OCI-LY1 (cell line): ENCODE measurements at regions not wholly inside any gene's neighbourhood (a gene's known extent, or its start where the extent isn't known, plus 50 kb on each side); places are given as distances from the start of the nearest gene placed in this dataset.

Experiments
- H2AFZ ChIP-seq: fragments of 200-600 bp; sonication (generic), shearing (Covaris generic); 2 replicates; pipeline ENCODE4 v1.6.0; 2014; ENCODE audit warnings: antibody characterized with exemption, mild to moderate bottlenecking, low read length
- H3F3A ChIP-seq: fragments of 200-600 bp; sonication (generic), shearing (Covaris generic); 2 replicates; pipeline ENCODE4 v1.6.0; 2014; ENCODE audit warnings: mild to moderate bottlenecking, antibody characterized with exemption, low read length, moderate library complexity; ENCODE audit not compliant: insufficient read depth
- H3K27ac ChIP-seq: fragments of 200-600 bp; sonication (generic); 2 replicates; pipeline ENCODE4 v1.5.1; 2014; ENCODE audit warnings: low read length, mixed run types, mild to moderate bottlenecking, low read depth; ENCODE audit not compliant: poor library complexity, severe bottlenecking
- H3K27me3 ChIP-seq: fragments of 200-600 bp; sonication (generic); 2 replicates; pipeline ENCODE4 v1.6.0; 2014; ENCODE audit warnings: antibody characterized with exemption, mild to moderate bottlenecking, low read length, moderate library complexity; ENCODE audit not compliant: insufficient read depth
- H3K36me3 ChIP-seq: fragments of 200-600 bp; sonication (generic); 2 replicates; pipeline ENCODE4 v1.6.1; 2014; ENCODE audit warnings: mild to moderate bottlenecking, antibody characterized with exemption, low read length, moderate library complexity, mixed read lengths; ENCODE audit not compliant: insufficient read depth
- H3K4me1 ChIP-seq: fragments of 200-600 bp; sonication (generic); 2 replicates; pipeline ENCODE4 v1.5.1; 2014; ENCODE audit warnings: mild to moderate bottlenecking, low read length, moderate library complexity; ENCODE audit not compliant: insufficient read depth, severe bottlenecking
- H3K4me2 ChIP-seq: fragments of 200-600 bp; sonication (generic), shearing (Covaris generic); 2 replicates; pipeline ENCODE4 v1.6.1; 2014; ENCODE audit warnings: low read length
- H3K4me3 ChIP-seq: fragments of 200-600 bp; sonication (generic); 2 replicates; pipeline ENCODE4 v1.5.1; 2014; ENCODE audit warnings: low read length, low read depth, mild to moderate bottlenecking, mixed read lengths; ENCODE audit not compliant: poor library complexity, severe bottlenecking
- H3K79me2 ChIP-seq: fragments of 200-600 bp; shearing (Covaris generic); 2 replicates; pipeline ENCODE4 v1.6.1; 2016; ENCODE audit warnings: mixed run types, low read length, mixed read lengths; ENCODE audit not compliant: insufficient read depth
- H3K9ac ChIP-seq: fragments of 200-600 bp; sonication (generic), shearing (Covaris generic); 2 replicates; pipeline ENCODE4 v1.6.1; 2014; ENCODE audit warnings: mild to moderate bottlenecking, low read length, mixed read lengths
- H3K9me2 ChIP-seq: fragments of 200-600 bp; sonication (generic), shearing (Covaris generic); 2 replicates; pipeline ENCODE4 v1.6.1; 2014; ENCODE audit warnings: low read depth, mild to moderate bottlenecking, low read length, mixed read lengths
- H3K9me3 ChIP-seq: fragments of 200-600 bp; shearing (Covaris generic); 2 replicates; pipeline ENCODE4 v1.6.1; 2014; ENCODE audit warnings: low read length, mixed read lengths
- H4K20me1 ChIP-seq: fragments of 200-600 bp; sonication (generic), shearing (Covaris generic); 2 replicates; pipeline ENCODE4 v1.6.0; 2016; ENCODE audit warnings: mild to moderate bottlenecking, low read length; ENCODE audit not compliant: insufficient read depth
- EZH2 ChIP-seq: fragments of 200-600 bp; sonication (generic), shearing (Covaris generic); IDR thresholded peaks from 2 replicates; pipeline ENCODE4 v1.8.0; 2017; ENCODE audit warnings: borderline replicate concordance, mixed run types, mild to moderate bottlenecking, antibody characterized with exemption, low read length, moderate library complexity, mixed read lengths
- TF ChIP-seq, protein P1 (sequence below): fragments of 200-600 bp; sonication (generic), shearing (Covaris generic); IDR thresholded peaks from 2 replicates; pipeline ENCODE4 v1.5.1; 2017; ENCODE audit warnings: mild to moderate bottlenecking, antibody characterized with exemption, low read length, moderate library complexity, mixed read lengths

DNA sequence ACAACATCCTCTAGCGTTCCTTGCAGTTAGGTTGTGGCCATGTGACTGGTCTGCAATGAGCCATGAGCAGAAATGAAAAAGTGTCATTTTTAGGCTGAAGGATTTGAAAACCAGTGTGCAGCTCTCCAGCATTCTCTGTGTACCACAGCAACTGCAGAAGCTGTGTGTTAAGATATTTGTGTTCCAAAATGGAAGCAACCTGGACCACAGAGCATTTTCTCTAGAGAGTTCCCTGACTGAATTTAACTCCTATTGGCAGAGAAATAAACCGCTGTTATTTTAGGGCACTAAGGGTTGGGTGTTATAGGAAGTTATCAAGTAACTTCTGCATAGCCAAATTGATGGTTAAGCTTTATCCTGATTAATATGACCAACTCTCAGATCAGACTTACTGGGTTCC is 257.2 kb upstream of the THUMPD2 start:
- Histone ChIP-seq H4K20me1 (no peaks in the 10 kb centered on the region), H3K79me2 (no peaks in the 10 kb centered on the region), H3K9me2 (no peaks in the 10 kb centered on the region), H3K27ac (no peak overlapping the region), H2AFZ (no peak overlapping the region), H3F3A (no peaks in the 10 kb centered on the region), H3K9ac (no peak overlapping the region), H3K27me3 (no peaks in the 10 kb centered on the region), H3K4me3 (no peak overlapping the region), H3K4me1 (no peaks in the 10 kb centered on the region), H3K36me3 (no peaks in the 10 kb centered on the region), H3K4me2 (no peak overlapping the region), H3K9me3 (no peaks in the 10 kb centered on the region)
- TF ChIP-seq, protein P1, sequence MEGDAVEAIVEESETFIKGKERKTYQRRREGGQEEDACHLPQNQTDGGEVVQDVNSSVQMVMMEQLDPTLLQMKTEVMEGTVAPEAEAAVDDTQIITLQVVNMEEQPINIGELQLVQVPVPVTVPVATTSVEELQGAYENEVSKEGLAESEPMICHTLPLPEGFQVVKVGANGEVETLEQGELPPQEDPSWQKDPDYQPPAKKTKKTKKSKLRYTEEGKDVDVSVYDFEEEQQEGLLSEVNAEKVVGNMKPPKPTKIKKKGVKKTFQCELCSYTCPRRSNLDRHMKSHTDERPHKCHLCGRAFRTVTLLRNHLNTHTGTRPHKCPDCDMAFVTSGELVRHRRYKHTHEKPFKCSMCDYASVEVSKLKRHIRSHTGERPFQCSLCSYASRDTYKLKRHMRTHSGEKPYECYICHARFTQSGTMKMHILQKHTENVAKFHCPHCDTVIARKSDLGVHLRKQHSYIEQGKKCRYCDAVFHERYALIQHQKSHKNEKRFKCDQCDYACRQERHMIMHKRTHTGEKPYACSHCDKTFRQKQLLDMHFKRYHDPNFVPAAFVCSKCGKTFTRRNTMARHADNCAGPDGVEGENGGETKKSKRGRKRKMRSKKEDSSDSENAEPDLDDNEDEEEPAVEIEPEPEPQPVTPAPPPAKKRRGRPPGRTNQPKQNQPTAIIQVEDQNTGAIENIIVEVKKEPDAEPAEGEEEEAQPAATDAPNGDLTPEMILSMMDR = no peak
- TF ChIP-seq EZH2 = no peak

DNA sequence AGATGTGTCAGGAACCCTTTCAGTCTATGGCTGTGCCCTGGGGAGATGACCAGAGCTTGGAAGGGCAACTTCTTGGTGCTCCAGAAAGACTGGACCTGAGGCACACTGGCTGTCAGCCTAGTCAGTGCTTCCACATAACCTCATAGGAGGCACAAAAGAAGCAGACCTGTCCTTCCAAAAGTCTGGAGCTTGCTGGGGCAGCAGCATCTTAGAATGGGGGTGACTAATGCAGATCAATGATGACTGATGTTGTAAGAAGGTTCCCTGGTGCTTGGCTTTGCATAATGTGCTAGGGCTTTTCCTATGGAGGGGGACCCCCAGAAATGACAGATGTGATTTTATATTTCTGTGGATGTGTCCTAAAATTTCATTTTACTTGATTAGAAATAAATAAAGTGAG is 255.7 kb upstream of the THUMPD2 start:
- Histone ChIP-seq H3K79me2 (no peaks in the 10 kb centered on the region), H3K27ac (no peak overlapping the region), H3K9ac (no peak overlapping the region), H3K4me3 (no peak overlapping the region), H3F3A (no peaks in the 10 kb centered on the region), H3K36me3 (no peaks in the 10 kb centered on the region), H3K4me1 (no peaks in the 10 kb centered on the region), H4K20me1 (no peaks in the 10 kb centered on the region), H3K4me2 (no peak overlapping the region), H2AFZ (no peak overlapping the region), H3K9me3 (no peaks in the 10 kb centered on the region), H3K27me3 (no peaks in the 10 kb centered on the region), H3K9me2 (no peaks in the 10 kb centered on the region)
- TF ChIP-seq, protein P1 = no peak
- TF ChIP-seq EZH2 = no peak

- H3K79me2 ChIP-seq = no peaks in the 10 kb centered on the region
- no peaks in the 10 kb centered on the region for H4K20me1 ChIP-seq
- H3K9ac ChIP-seq = no peak overlapping the region
- H3K27me3 ChIP-seq = no peaks in the 10 kb centered on the region
- H2AFZ ChIP-seq = no peak overlapping the region
- TF ChIP-seq, protein P1 = no peak
- TF ChIP-seq EZH2 = no peak
- no peaks in the 10 kb centered on the region for H3K9me3 ChIP-seq
- H3K36me3 ChIP-seq = no peaks in the 10 kb centered on the region
- H3K4me3 ChIP-seq = no peak overlapping the region
- H3K4me2 ChIP-seq = no peak overlapping the region
- no peak overlapping the region for H3K27ac ChIP-seq
- H3F3A ChIP-seq = no peaks in the 10 kb centered on the region
- H3K4me1 ChIP-seq = no peaks in the 10 kb centered on the region
- no peaks in the 10 kb centered on the region for H3K9me2 ChIP-seq
Measured at GRCh38 chr2:40034198-40034597, 255.1 kb upstream of the THUMPD2 start.
